ENCODE measurements at regions not wholly inside any gene's neighbourhood (a gene's known extent, or its start where the extent isn't known, plus 50 kb on each side); places are given as distances from the start of the nearest gene placed in this dataset.

DNA sequence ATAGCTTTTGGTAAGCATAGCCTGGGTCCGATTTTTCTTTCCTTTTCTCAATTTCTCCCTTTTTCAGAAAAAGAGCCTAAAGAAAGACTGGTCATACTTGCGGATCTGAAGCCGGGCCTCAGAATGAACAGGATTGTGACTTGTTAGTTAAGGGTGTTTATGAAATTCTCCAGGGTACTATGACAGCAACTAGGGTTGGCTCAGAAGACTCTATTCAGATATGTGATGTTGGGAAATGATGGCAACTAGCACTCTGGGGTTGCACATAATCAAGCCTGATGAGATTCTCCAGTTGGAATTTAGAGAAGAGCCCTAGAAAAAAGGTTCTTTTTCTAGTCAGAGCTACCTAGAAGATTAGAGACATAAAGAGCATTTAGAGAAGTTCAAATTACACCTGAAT is 352.4 kb upstream of the POM121L12 start:
- ATAC-seq (no peak), DNase-seq (no peak)
- Histone ChIP-seq H3K4me1 (no peaks in the 10 kb centered on the region), H3K27ac (no peak overlapping the region), H3K9me3 (no peaks in the 10 kb centered on the region), H3K36me3 (no peaks in the 10 kb centered on the region), H3K4me3 (no peak overlapping the region), H3K27me3 (no peaks in the 10 kb centered on the region)
- WGBS (ENCODE audit: insufficient coverage, low coverage, low lambda C conversion rate, missing lambda C conversion rate) = 28% methylated on average over 3 of the region's 3 CpGs
- intact Hi-C loops (cut with DNase I) = no loop called here
- TF ChIP-seq POLR2A (IDR thresholded peaks at IDR 0.05) = no peak
- TF ChIP-seq, protein P1, sequence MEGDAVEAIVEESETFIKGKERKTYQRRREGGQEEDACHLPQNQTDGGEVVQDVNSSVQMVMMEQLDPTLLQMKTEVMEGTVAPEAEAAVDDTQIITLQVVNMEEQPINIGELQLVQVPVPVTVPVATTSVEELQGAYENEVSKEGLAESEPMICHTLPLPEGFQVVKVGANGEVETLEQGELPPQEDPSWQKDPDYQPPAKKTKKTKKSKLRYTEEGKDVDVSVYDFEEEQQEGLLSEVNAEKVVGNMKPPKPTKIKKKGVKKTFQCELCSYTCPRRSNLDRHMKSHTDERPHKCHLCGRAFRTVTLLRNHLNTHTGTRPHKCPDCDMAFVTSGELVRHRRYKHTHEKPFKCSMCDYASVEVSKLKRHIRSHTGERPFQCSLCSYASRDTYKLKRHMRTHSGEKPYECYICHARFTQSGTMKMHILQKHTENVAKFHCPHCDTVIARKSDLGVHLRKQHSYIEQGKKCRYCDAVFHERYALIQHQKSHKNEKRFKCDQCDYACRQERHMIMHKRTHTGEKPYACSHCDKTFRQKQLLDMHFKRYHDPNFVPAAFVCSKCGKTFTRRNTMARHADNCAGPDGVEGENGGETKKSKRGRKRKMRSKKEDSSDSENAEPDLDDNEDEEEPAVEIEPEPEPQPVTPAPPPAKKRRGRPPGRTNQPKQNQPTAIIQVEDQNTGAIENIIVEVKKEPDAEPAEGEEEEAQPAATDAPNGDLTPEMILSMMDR (IDR thresholded peaks at IDR 0.05) = no peak

DNA sequence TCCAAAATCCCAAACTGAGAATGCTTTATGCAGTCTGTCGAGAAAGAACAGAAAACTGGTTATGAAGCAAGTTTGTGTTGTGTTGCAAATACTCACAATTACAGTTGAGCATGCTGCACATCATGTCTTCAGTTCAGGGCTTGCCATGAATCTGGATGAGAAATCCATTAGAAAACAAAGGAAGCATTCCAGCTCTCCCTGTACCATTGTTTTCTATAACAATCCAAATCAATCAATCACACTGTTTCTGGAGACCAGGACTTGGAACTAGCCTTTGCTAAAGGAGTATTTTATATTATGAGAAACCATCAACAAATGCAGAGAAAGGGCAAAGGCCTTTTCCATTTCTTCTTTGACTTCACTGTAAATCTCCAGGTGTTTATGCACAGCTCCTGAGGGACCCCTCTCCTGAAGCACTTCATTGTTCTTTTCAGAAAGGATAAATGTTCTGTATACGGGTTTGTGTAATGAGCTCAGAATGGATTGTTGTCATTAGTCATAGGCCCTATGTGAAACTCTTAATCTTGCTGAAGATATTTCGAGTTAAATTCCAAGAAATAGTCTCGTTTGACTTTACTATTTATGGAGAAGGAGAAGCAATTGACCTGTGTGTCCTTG is 364.7 kb upstream of the POM121L12 start:
- Histone ChIP-seq H3K4me1 (no peaks in the 10 kb centered on the region), H3K27ac (no peak overlapping the region), H3K4me3 (no peak overlapping the region), H3K9me3 (no peaks in the 10 kb centered on the region), H3K36me3 (no peaks in the 10 kb centered on the region), H3K27me3 (no peaks in the 10 kb centered on the region)
- TF ChIP-seq POLR2A (IDR thresholded peaks at IDR 0.05) = no peak
- TF ChIP-seq, protein P1 (IDR thresholded peaks at IDR 0.05) = no peak
- intact Hi-C loops (cut with DNase I) = no loop called here
- ATAC-seq = no peak
- WGBS (ENCODE audit: insufficient coverage, low coverage, low lambda C conversion rate, missing lambda C conversion rate) = 28% methylated on average over 4 of the region's 4 CpGs
- no peak for DNase-seq

DNA sequence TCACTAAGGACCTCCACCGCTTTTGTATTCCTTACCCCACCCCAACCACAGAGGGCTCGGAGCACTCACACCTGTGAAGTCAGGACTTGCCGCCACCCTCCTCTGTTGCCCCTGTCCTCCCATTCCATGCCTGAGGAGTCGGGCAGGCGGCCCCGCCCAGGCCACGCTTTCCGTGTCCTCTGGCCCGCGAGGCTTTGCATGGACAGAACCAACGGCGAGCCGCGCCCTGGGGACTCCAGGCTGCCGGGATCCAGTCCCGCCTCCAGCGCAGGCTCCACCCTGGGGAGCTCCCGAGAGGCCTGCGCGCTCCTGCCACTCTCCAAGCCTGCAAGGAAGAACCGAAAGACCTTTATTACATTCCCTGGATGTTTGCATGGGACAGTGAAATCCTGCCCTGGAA is 366.4 kb upstream of the POM121L12 start:
- Histone ChIP-seq H3K27ac (no peak overlapping the region), H3K27me3 (no peaks in the 10 kb centered on the region), H3K9me3 (no peaks in the 10 kb centered on the region), H3K4me3 (no peak overlapping the region), H3K4me1 (no peaks in the 10 kb centered on the region), H3K36me3 (no peaks in the 10 kb centered on the region)
- 73% methylated on average over 12 of the region's 21 CpGs for WGBS (ENCODE audit: insufficient coverage, low coverage, low lambda C conversion rate, missing lambda C conversion rate)
- no peak for DNase-seq
- no peak for TF ChIP-seq POLR2A (IDR thresholded peaks at IDR 0.05)
- TF ChIP-seq, protein P1 (IDR thresholded peaks at IDR 0.05) = no peak
- ATAC-seq = peak in 1 of 4 donors; percentile 11
- intact Hi-C loops (cut with DNase I) = no loop called here

DNA sequence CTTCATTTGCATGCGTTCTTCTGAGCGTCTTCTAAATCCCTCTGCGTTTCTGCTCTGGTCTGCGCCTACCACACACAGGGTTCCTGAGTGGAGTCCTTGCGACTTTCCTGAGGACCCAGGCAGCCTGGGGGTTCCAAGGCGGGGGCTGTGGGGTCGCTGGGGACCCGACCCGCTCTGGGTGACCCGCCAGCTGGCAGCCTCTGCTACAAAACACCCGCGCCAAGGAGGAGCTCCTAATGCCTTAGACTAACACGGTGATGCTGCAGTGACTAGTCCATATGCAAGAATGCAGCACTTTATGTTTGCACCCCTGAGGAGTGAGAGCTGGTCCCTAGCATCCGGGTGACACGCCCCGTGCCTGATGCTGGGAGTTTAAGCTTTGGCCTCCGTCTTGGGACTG is 367.0 kb upstream of the POM121L12 start:
- intact Hi-C loops (cut with DNase I) = no loop called here
- TF ChIP-seq, protein P1 (IDR thresholded peaks at IDR 0.05) = no peak
- TF ChIP-seq POLR2A (IDR thresholded peaks at IDR 0.05) = no peak
- Histone ChIP-seq H3K9me3 (no peaks in the 10 kb centered on the region), H3K27me3 (no peaks in the 10 kb centered on the region), H3K4me1 (no peaks in the 10 kb centered on the region), H3K36me3 (no peaks in the 10 kb centered on the region), H3K4me3 (no peak overlapping the region), H3K27ac (no peak overlapping the region)
- 60% methylated on average over 1 of the region's 17 CpGs for WGBS (ENCODE audit: insufficient coverage, low coverage, low lambda C conversion rate, missing lambda C conversion rate)
- ATAC-seq = no peak
- no peak for DNase-seq

DNA sequence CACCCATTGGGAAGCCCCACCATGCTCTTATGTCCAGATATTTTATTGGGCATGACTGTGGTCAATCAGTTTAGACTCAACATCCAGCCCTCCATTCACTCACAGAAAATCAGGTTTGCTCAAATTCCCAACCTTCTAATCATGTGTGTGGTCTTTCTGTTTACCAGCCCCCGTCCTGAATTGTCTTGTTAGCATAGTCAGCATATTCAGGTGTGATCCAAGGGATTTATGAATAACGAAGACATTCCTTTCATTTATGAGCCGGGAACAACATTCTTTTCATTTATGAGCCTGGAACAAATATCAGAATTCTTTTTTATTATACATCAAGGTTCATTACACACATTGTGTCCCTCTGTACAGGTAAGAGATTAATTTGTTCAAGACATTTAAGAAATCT is 376.3 kb upstream of the POM121L12 start:
- TF ChIP-seq POLR2A (IDR thresholded peaks at IDR 0.05) = no peak
- TF ChIP-seq, protein P1 (IDR thresholded peaks at IDR 0.05) = no peak
- Histone ChIP-seq H3K4me1 (no peaks in the 10 kb centered on the region), H3K4me3 (no peak overlapping the region), H3K27me3 (no peaks in the 10 kb centered on the region), H3K36me3 (no peaks in the 10 kb centered on the region), H3K9me3 (no peaks in the 10 kb centered on the region), H3K27ac (no peak overlapping the region)
- 34% methylated on average over 3 of the region's 3 CpGs for WGBS (ENCODE audit: insufficient coverage, low coverage, low lambda C conversion rate, missing lambda C conversion rate)
- intact Hi-C loops (cut with DNase I) = no loop called here
- ATAC-seq (no peak), DNase-seq (no peak)

Data from right lobe of liver (tissue), 6 donors.